Body of pancreas (tissue), 4 donors: ENCODE measurements at regions not wholly inside any gene's neighbourhood (a gene's known extent, or its start where the extent isn't known, plus 50 kb on each side); places are given as distances from the start of the nearest gene placed in this dataset.

Experiments
- ATAC-seq: fragments of 150-250 bp; one replicate; pipeline ENCODE4 v1.9.1; 2016
- DNase-seq, 4 donors: peaks; one replicate each; pipeline ENCODE4 v3.0.0-alpha.2; 2019
- H3K27ac ChIP-seq, 4 donors: fragments of 200-600 bp; sonication (generic); 1 replicate in 3 of 4; 2 replicates in 1 of 4; pipeline versions ENCODE4 v1.5.1 to v1.6.1; 2016 to 2019; ENCODE audit warnings: mild to moderate bottlenecking in 1 of 4, mixed read lengths in 1 of 4, moderate library complexity in 1 of 4
- H3K27me3 ChIP-seq, 2 donors: fragments of 200-600 bp; sonication (generic); one replicate each; pipeline ENCODE4 v1.6.0; 2016; ENCODE audit warnings: mild to moderate bottlenecking in 1 of 2
- H3K36me3 ChIP-seq, 2 donors: fragments of 200-600 bp; sonication (generic); replicated peaks in 1 of 2; 2 replicates each; pipeline ENCODE4 v1.5.1; 2016; ENCODE audit warnings: low read depth in 2 of 2; ENCODE audit not compliant: insufficient read depth in 1 of 2
- H3K4me1 ChIP-seq: fragments of 200-600 bp; sonication (generic); one replicate; pipeline ENCODE4 v1.6.0; 2016
- H3K4me3 ChIP-seq, 2 donors: fragments of 200-600 bp; sonication (generic); 1 replicate in 1 of 2; 2 replicates in 1 of 2; pipeline ENCODE4 v1.5.1; 2016 to 2019
- H3K9me3 ChIP-seq, 3 donors: fragments of 200-600 bp; sonication (generic); 1 replicate in 2 of 3; 2 replicates in 1 of 3; pipeline ENCODE4 v1.5.1; 2016
- CTCF ChIP-seq, 7 experiments: fragments of 450-650 bp in 4 of 7; fragments of 200-600 bp in 3 of 7; sonication (generic) in 3 of 7; IDR thresholded peaks; one replicate each; pipeline ENCODE4 v1.5.1; 2016 to 2019; ENCODE audit warnings: antibody characterized with exemption in 7 of 7
- POLR2A ChIP-seq, 3 donors: fragments of 450-650 bp; IDR thresholded peaks; one replicate each; pipeline ENCODE4 v1.6.1; 2016; ENCODE audit warnings: antibody characterized with exemption in 3 of 3, mild to moderate bottlenecking in 2 of 3
- WGBS, 2 donors: methylation state at CpG; one replicate each; pipeline ENCODE4 v1.1.5; 2017; 5-methylcytosine and 5-hydroxymethylcytosine counted together
- intact Hi-C: fragments of 100-400 bp; cut with DNase I; formaldehyde crosslinking; loops from one replicate; pipeline ENCODE4 v1.15.1; 2023

GRCh38 chr3:150068440-150069153 lies 97.9 kb upstream of the PFN2 start:
- WGBS, 2 donors = 79 to 82% methylated on average over 7 of the region's 7 CpGs
- Histone ChIP-seq H3K36me3 (no peaks in the 10 kb centered on the region), H3K27me3 (no peaks in the 10 kb centered on the region), H3K27ac (no peak overlapping the region), H3K9me3 (no peaks in the 10 kb centered on the region), H3K4me3 (no peak overlapping the region), H3K4me1 (no peaks in the 10 kb centered on the region)
- intact Hi-C loops = no loop called here
- ATAC-seq (no peak), DNase-seq (no peak)
- TF ChIP-seq POLR2A (IDR thresholded peaks at IDR 0.05) (no peak), CTCF (IDR thresholded peaks at IDR 0.05) (no peak)

GRCh38 chr3:150067561-150067960 lies 96.9 kb upstream of the PFN2 start:
- TF ChIP-seq CTCF (IDR thresholded peaks at IDR 0.05) (no peak), POLR2A (IDR thresholded peaks at IDR 0.05) (no peak)
- WGBS, 2 donors = 53 to 55% methylated on average over 3 of the region's 3 CpGs
- Histone ChIP-seq H3K9me3 (no peaks in the 10 kb centered on the region), H3K27ac (no peak overlapping the region), H3K4me3 (no peak overlapping the region), H3K4me1 (no peaks in the 10 kb centered on the region), H3K27me3 (no peaks in the 10 kb centered on the region), H3K36me3 (no peaks in the 10 kb centered on the region)
- ATAC-seq (no peak), DNase-seq (no peak)
- intact Hi-C loops = no loop called here

GRCh38 chr3:150064971-150065370 lies 94.3 kb upstream of the PFN2 start:
- Histone ChIP-seq H3K27ac (no peak overlapping the region), H3K4me3 (no peak overlapping the region), H3K4me1 (no peaks in the 10 kb centered on the region), H3K9me3 (no peaks in the 10 kb centered on the region), H3K36me3 (no peaks in the 10 kb centered on the region), H3K27me3 (no peaks in the 10 kb centered on the region)
- WGBS, 2 donors = 94 to 95% methylated on average over 2 of the region's 2 CpGs
- TF ChIP-seq POLR2A (IDR thresholded peaks at IDR 0.05) (no peak), CTCF (IDR thresholded peaks at IDR 0.05) (no peak)
- ATAC-seq (no peak), DNase-seq (no peak)
- intact Hi-C loops = no loop called here

GRCh38 chr3:150063237-150063636 lies 92.5 kb upstream of the PFN2 start:
- Histone ChIP-seq H3K4me1 (no peaks in the 10 kb centered on the region), H3K4me3 (no peak overlapping the region), H3K27ac (no peak overlapping the region), H3K36me3 (no peaks in the 10 kb centered on the region), H3K27me3 (no peaks in the 10 kb centered on the region), H3K9me3 (no peaks in the 10 kb centered on the region)
- no peak for TF ChIP-seq CTCF (IDR thresholded peaks at IDR 0.05)
- ATAC-seq (no peak), DNase-seq (no peak)
- 87 to 91% methylated on average over 1 of the region's 1 CpG for whole genome bisulfite sequencing, 2 donors
- intact Hi-C loops = no loop called here

GRCh38 chr3:150062492-150062891 lies 91.8 kb upstream of the PFN2 start:
- DNase-seq = no peak
- no peaks in the 10 kb centered on the region for H3K4me1 ChIP-seq
- no peak for ATAC-seq
- H3K27me3 ChIP-seq = no peaks in the 10 kb centered on the region
- intact Hi-C loops = no loop called here
- no peak for TF ChIP-seq POLR2A (IDR thresholded peaks at IDR 0.05)
- TF ChIP-seq CTCF (IDR thresholded peaks at IDR 0.05) = no peak
- no peaks in the 10 kb centered on the region for H3K36me3 ChIP-seq
- no peaks in the 10 kb centered on the region for H3K9me3 ChIP-seq
- 61 to 64% methylated on average over 6 of the region's 6 CpGs for WGBS, 2 donors
- H3K27ac ChIP-seq = no peak overlapping the region
- no peak overlapping the region for H3K4me3 ChIP-seq
